ENCODE measurements at regions not wholly inside any gene's neighbourhood (a gene's known extent, or its start where the extent isn't known, plus 50 kb on each side); places are given as distances from the start of the nearest gene placed in this dataset.

DNA sequence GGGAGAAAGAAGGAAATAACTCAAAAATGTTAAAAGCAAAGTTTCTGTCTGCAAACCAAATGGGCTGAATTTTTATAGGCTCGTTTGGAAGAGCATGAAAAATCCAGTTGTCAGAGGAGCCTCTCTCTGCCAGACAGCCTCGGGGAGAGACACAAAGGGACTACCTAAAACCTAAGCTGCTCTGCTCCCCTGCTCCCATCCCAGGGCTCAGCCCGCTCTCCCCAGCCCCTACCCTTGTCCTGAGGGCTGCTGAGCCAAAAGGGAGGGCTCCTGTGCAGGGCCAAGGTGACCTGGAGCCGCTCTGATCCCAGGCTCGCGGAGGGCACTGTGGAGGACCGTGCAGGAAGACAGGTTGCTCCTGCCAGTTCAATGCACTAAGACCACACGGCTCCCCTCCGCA is 96.7 kb upstream of the UQCRFS1 start:
- Histone ChIP-seq H3K9me2 (no peaks in the 10 kb centered on the region), H3K27ac (ENCODE audit: low read depth in 2 of 2, low read length in 1 of 2) (no peak overlapping the region), H3K9me3 (no peaks in the 10 kb centered on the region), H3K4me1 (ENCODE audit: control insufficient read depth in 1 of 2, insufficient read depth in 2 of 2, low read depth in 1 of 2, low read length in 1 of 2) (no peaks in the 10 kb centered on the region), H3K4me3 (ENCODE audit: low read depth in 2 of 2, low read length in 1 of 2) (no peak overlapping the region), H3K9ac (no peak overlapping the region), H3K36me3 (replicated peaks in 1 of 2; ENCODE audit: control insufficient read depth in 1 of 2, insufficient read depth in 2 of 2, low read length in 1 of 2) (no peaks in the 10 kb centered on the region), H3K4me2 (no peak overlapping the region), H3K27me3 (ENCODE audit: insufficient read depth) (peaks cover 9% of the 10 kb centered on the region; the same call in 1 of the 2 replicates), H2AFZ (ENCODE audit: low read depth) (no peak overlapping the region), H3F3A (replicated peaks; ENCODE audit: insufficient read depth) (no peaks in the 10 kb centered on the region), H3K79me2 (ENCODE audit: insufficient read depth) (no peaks in the 10 kb centered on the region), H4K20me1 (ENCODE audit: insufficient read depth) (no peaks in the 10 kb centered on the region)
- ChIA-PET CTCF (no interaction called here), POLR2A (no interaction called here)
- no peak for DNase-seq
- TF ChIP-seq RAD21 (IDR thresholded peaks at IDR 0.05; ENCODE audit: low read length) (no peak), RXRA (IDR thresholded peaks at IDR 0.05; ENCODE audit: borderline replicate concordance, low read depth) (no peak), PBX3 (IDR thresholded peaks at IDR 0.05) (no peak), CHD2 (IDR thresholded peaks at IDR 0.05; ENCODE audit: low read length, partially characterized antibody) (no peak), FOXJ3 (CRISPR knock-in tag; IDR thresholded peaks at IDR 0.05) (no peak), RFX5 (IDR thresholded peaks at IDR 0.05; ENCODE audit: low read length) (no peak), TAF1 (IDR thresholded peaks at IDR 0.05; ENCODE audit: borderline replicate concordance, low read depth, low read length) (no peak), USF2 (IDR thresholded peaks at IDR 0.05; ENCODE audit: borderline replicate concordance, low read depth, low read length) (no peak), NRF1 (IDR thresholded peaks at IDR 0.05; ENCODE audit: low read depth, low read length) (no peak)
- TF ChIP-seq, protein P1, sequence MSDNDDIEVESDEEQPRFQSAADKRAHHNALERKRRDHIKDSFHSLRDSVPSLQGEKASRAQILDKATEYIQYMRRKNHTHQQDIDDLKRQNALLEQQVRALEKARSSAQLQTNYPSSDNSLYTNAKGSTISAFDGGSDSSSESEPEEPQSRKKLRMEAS (IDR thresholded peaks at IDR 0.05; ENCODE audit: low read depth) = no peak
- WGBS (ENCODE audit: low lambda C conversion rate) = 2% methylated on average over 8 of the region's 9 CpGs

DNA sequence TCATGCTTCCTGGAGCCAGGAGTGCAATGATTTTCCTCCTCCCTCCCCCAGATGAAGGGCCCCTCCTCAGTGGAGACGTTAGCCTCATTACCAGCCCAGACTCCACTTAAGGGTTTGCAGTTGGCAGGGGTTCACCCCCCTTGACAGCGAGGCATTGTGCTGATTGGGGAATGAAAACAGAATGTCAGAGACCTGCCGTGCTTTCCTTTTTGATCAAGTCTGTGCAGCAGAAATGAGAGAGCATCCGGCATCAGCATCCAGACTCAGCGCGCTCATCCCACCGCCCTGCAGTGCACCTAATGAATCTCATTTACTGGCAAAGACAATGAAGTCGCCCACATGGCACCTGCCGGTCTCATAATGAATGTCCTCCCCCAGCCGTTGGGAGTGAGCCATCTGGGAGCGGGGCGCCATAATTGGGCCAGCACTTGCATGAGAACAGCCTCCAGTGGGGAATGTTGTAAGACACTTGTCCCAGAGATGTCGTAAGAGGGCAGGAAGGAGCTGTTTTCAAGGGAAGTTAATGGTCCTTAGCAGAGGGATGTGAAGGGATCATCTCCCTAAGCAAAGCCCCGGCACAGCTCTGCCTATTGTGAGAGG is 98.3 kb upstream of the UQCRFS1 start:
- Histone ChIP-seq H3K4me2 (no peak overlapping the region), H3K9me3 (no peaks in the 10 kb centered on the region)

More for the DNA sequence above, 98.3 kb upstream of the UQCRFS1 start:
- ChIA-PET POLR2A (no interaction called here), CTCF (no interaction called here)
- no peaks in the 10 kb centered on the region for H3K36me3 ChIP-seq (replicated peaks in 1 of 2; ENCODE audit: control insufficient read depth in 1 of 2, insufficient read depth in 2 of 2, low read length in 1 of 2)
- WGBS (ENCODE audit: low lambda C conversion rate) = 12% methylated on average over 12 of the region's 14 CpGs
- H3K4me3 ChIP-seq (ENCODE audit: low read depth in 2 of 2, low read length in 1 of 2) = no peak overlapping the region
- H3K9ac ChIP-seq = no peak overlapping the region
- no peaks in the 10 kb centered on the region for H3K4me1 ChIP-seq (ENCODE audit: control insufficient read depth in 1 of 2, insufficient read depth in 2 of 2, low read depth in 1 of 2, low read length in 1 of 2)
- H3K79me2 ChIP-seq (ENCODE audit: insufficient read depth) = no peaks in the 10 kb centered on the region
- peaks cover 9% of the 10 kb centered on the region; the same call in 1 of the 2 replicates for H3K27me3 ChIP-seq (ENCODE audit: insufficient read depth)
- H3K9me2 ChIP-seq = no peaks in the 10 kb centered on the region
- TF ChIP-seq RAD21 (IDR thresholded peaks at IDR 0.05; ENCODE audit: low read length) (no peak), RFX5 (IDR thresholded peaks at IDR 0.05; ENCODE audit: low read length) (no peak), FOXJ3 (CRISPR knock-in tag; IDR thresholded peaks at IDR 0.05) (no peak)
- DNase-seq = no peak
- no peak overlapping the region for H3K27ac ChIP-seq (ENCODE audit: low read depth in 2 of 2, low read length in 1 of 2)
- no peaks in the 10 kb centered on the region for H4K20me1 ChIP-seq (ENCODE audit: insufficient read depth)
- H2AFZ ChIP-seq (ENCODE audit: low read depth) = no peak overlapping the region
- no peaks in the 10 kb centered on the region for H3F3A ChIP-seq (replicated peaks; ENCODE audit: insufficient read depth)

Data from SK-N-SH (cell line).